Brain microvascular endothelial cell (primary cell): ENCODE measurements at regions not wholly inside any gene's neighbourhood (a gene's known extent, or its start where the extent isn't known, plus 50 kb on each side); places are given as distances from the start of the nearest gene placed in this dataset.

ENCODE experiments used
- DNase-seq: peaks from one replicate; pipeline ENCODE4 v3.0.0-alpha.2; 2020
- H3K27ac ChIP-seq: fragments of 250-450 bp; sonication (Bioruptor Pico); 2 replicates; pipeline ENCODE4 v1.5.1; 2020; ENCODE audit warnings: mild to moderate bottlenecking, moderate library complexity
- H3K27me3 ChIP-seq: fragments of 250-450 bp; sonication (Bioruptor Pico); replicated peaks from 2 replicates; pipeline ENCODE4 v1.5.1; 2020; ENCODE audit warnings: mild to moderate bottlenecking
- H3K36me3 ChIP-seq: fragments of 250-450 bp; sonication (Bioruptor Pico); replicated peaks from 2 replicates; pipeline ENCODE4 v1.5.1; 2020; ENCODE audit warnings: mild to moderate bottlenecking
- H3K4me3 ChIP-seq: 2 replicates; pipeline ENCODE4 v1.5.1; 2011; ENCODE audit warnings: low read depth, mild to moderate bottlenecking, control low read depth, low read length, moderate library complexity
- in situ Hi-C: cut with HindIII; loops from 2 replicates; pipeline ENCODE4 v1.10.0; 2017; ENCODE audit warnings: low sequenced_read_pairs, low pct_ligation_motif_present
- TF ChIP-seq, protein P1 (sequence below): IDR thresholded peaks from 2 replicates; pipeline ENCODE4 v1.5.1; 2011; ENCODE audit warnings: low read depth, mild to moderate bottlenecking, moderate library complexity, low read length, control low read depth, inconsistent platforms; ENCODE audit errors: missing control alignments

- Histone ChIP-seq H3K4me3 (no peak overlapping the region), H3K27me3 (no peaks in the 10 kb centered on the region), H3K27ac (no peak overlapping the region), H3K36me3 (no peaks in the 10 kb centered on the region)
- TF ChIP-seq, protein P1, sequence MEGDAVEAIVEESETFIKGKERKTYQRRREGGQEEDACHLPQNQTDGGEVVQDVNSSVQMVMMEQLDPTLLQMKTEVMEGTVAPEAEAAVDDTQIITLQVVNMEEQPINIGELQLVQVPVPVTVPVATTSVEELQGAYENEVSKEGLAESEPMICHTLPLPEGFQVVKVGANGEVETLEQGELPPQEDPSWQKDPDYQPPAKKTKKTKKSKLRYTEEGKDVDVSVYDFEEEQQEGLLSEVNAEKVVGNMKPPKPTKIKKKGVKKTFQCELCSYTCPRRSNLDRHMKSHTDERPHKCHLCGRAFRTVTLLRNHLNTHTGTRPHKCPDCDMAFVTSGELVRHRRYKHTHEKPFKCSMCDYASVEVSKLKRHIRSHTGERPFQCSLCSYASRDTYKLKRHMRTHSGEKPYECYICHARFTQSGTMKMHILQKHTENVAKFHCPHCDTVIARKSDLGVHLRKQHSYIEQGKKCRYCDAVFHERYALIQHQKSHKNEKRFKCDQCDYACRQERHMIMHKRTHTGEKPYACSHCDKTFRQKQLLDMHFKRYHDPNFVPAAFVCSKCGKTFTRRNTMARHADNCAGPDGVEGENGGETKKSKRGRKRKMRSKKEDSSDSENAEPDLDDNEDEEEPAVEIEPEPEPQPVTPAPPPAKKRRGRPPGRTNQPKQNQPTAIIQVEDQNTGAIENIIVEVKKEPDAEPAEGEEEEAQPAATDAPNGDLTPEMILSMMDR: no peak
- in situ Hi-C loops: no loop called here
- DNase-seq: no peak
Measured at GRCh38 chr5:12911156-12911555, 1006.9 kb upstream of the CTNND2 start.

- in situ Hi-C loops: no loop called here
- TF ChIP-seq, protein P1: no peak
- Histone ChIP-seq H3K4me3 (no peak overlapping the region), H3K36me3 (no peaks in the 10 kb centered on the region), H3K27me3 (no peaks in the 10 kb centered on the region), H3K27ac (no peak overlapping the region)
- DNase-seq: no peak
Measured at GRCh38 chr5:12910641-12911040, 1006.4 kb upstream of the CTNND2 start.

- no peaks in the 10 kb centered on the region for H3K36me3 ChIP-seq
- in situ Hi-C loops: no loop called here
- DNase-seq: no peak
- no peak overlapping the region for H3K4me3 ChIP-seq
- TF ChIP-seq, protein P1: no peak
- no peaks in the 10 kb centered on the region for H3K27me3 ChIP-seq
- no peak overlapping the region for H3K27ac ChIP-seq
Measured at GRCh38 chr5:12902611-12903010, 998.4 kb upstream of the CTNND2 start.

DNA sequence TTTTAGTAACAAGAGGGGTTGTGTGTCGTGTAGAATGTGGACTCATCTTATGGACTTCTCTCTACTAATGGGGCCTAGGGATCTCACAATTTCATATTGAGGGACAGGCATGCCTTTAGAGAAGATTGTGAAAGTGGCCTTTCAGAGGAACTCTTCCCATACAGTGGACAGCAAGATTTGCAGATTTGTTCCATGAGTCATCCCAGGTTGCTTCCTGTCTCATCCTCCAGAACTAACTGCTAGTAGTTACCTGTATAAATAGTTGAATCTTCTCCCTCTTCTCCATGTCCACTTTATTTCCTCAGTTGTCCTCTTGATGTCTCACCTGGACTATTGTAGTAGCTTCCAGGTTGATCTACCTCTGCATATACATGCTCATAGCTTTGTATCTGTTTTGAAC lies 997.5 kb upstream of the CTNND2 start:
- no peak overlapping the region for H3K4me3 ChIP-seq
- no peak overlapping the region for H3K27ac ChIP-seq
- TF ChIP-seq, protein P1: no peak
- no peaks in the 10 kb centered on the region for H3K27me3 ChIP-seq
- no peak for DNase-seq
- in situ Hi-C loops: no loop called here
- H3K36me3 ChIP-seq: no peaks in the 10 kb centered on the region

DNA sequence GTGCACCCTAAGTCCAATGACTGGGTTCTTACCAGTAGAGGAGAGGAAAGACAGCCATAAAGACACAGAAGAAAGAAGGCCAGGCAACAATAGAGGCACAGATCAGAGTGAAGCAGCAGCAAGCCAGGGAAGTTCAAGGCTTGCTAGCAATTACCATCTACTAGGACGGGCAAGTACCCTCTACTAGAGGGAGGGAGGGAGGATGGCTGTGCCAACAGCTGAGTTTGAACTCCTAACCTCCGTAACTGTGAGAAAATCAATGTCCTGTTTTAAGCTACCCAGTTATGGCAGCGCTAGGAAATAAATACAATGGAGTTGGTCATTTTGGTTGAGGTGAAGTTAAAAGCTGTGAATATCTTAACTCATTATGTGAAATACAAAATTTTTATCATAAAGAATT lies 991.8 kb upstream of the CTNND2 start:
- H3K36me3 ChIP-seq: no peaks in the 10 kb centered on the region
- no peak for DNase-seq
- no peak overlapping the region for H3K27ac ChIP-seq
- H3K4me3 ChIP-seq: no peak overlapping the region
- TF ChIP-seq, protein P1: no peak
- in situ Hi-C loops: no loop called here
- H3K27me3 ChIP-seq: no peaks in the 10 kb centered on the region

GRCh38 chr5:12885018-12885417 lies 980.8 kb upstream of the CTNND2 start:
- Histone ChIP-seq H3K4me3 (no peak overlapping the region), H3K27ac (no peak overlapping the region), H3K36me3 (no peaks in the 10 kb centered on the region), H3K27me3 (no peaks in the 10 kb centered on the region)
- TF ChIP-seq, protein P1: no peak
- no peak for DNase-seq
- in situ Hi-C loops: no loop called here
